H9 (cell line): ENCODE measurements at regions not wholly inside any gene's neighbourhood (a gene's known extent, or its start where the extent isn't known, plus 50 kb on each side); places are given as distances from the start of the nearest gene placed in this dataset.

ENCODE experiments used
- DNase-seq: peaks from one replicate; pipeline ENCODE4 v3.0.0-alpha.2; 2017
- H2AFZ ChIP-seq: one replicate; pipeline ENCODE4 v1.6.1; 2013; ENCODE audit warnings: mild to moderate bottlenecking, low read length, control low read depth, moderate library complexity
- H2AK5ac ChIP-seq: 2 replicates; pipeline ENCODE4 v1.6.1; 2013; ENCODE audit warnings: low read length, control low read depth, mixed read lengths; ENCODE audit not compliant: insufficient read length
- H2BK120ac ChIP-seq: one replicate; pipeline ENCODE4 v1.6.1; 2013; ENCODE audit warnings: low read depth, mild to moderate bottlenecking, low read length, control low read depth, inconsistent platforms; ENCODE audit not compliant: poor library complexity, severe bottlenecking
- H2BK12ac ChIP-seq: 2 replicates; pipeline ENCODE4 v1.6.1; 2013; ENCODE audit warnings: low read length, control low read depth, mixed read lengths, low read depth; ENCODE audit not compliant: insufficient read length
- H2BK15ac ChIP-seq: 2 replicates; pipeline ENCODE4 v1.6.1; 2013; ENCODE audit warnings: low read depth, low read length, control low read depth
- H2BK20ac ChIP-seq: one replicate; pipeline ENCODE4 v1.6.1; 2013; ENCODE audit warnings: low read depth, mild to moderate bottlenecking, low read length, control low read depth, inconsistent platforms; ENCODE audit not compliant: poor library complexity, severe bottlenecking
- H2BK5ac ChIP-seq: 2 replicates; pipeline ENCODE4 v1.6.1; 2013; ENCODE audit warnings: low read length, control low read depth, mixed read lengths; ENCODE audit not compliant: insufficient read length
- H3K14ac ChIP-seq: 2 replicates; pipeline ENCODE4 v1.6.1; 2013; ENCODE audit warnings: low read length, control low read depth; ENCODE audit not compliant: insufficient read depth
- H3K18ac ChIP-seq: 2 replicates; pipeline ENCODE4 v1.6.1; 2013; ENCODE audit warnings: low read depth, mild to moderate bottlenecking, mixed read lengths, low read length, control low read depth; ENCODE audit not compliant: insufficient read length
- H3K23ac ChIP-seq: 2 replicates; pipeline ENCODE4 v1.6.1; 2013; ENCODE audit warnings: low read length, control low read depth, mixed read lengths, low read depth; ENCODE audit not compliant: insufficient read length
- H3K23me2 ChIP-seq: 2 replicates; pipeline ENCODE4 v1.6.1; 2013; ENCODE audit warnings: low read depth, mild to moderate bottlenecking, mixed read lengths, low read length, control low read depth; ENCODE audit not compliant: insufficient read length, poor library complexity, severe bottlenecking
- H3K27ac ChIP-seq: 2 replicates; pipeline ENCODE4 v1.5.1; 2013; ENCODE audit warnings: low read length, control low read depth, mixed read lengths, low read depth; ENCODE audit not compliant: insufficient read length
- H3K27me3 ChIP-seq: 2 replicates; pipeline ENCODE4 v1.6.1; 2013; ENCODE audit warnings: low read length, control low read depth, inconsistent platforms; ENCODE audit not compliant: insufficient read depth
- H3K4ac ChIP-seq: 2 replicates; pipeline ENCODE4 v1.6.1; 2013; ENCODE audit warnings: low read depth, mild to moderate bottlenecking, control low read depth, inconsistent platforms, low read length, moderate library complexity
- H3K4me1 ChIP-seq: 2 replicates; pipeline ENCODE4 v1.6.1; 2013; ENCODE audit warnings: low read length, control low read depth, inconsistent platforms; ENCODE audit not compliant: insufficient read depth
- H3K4me2 ChIP-seq: 2 replicates; pipeline ENCODE4 v1.6.1; 2013; ENCODE audit warnings: low read length, control low read depth, mixed read lengths; ENCODE audit not compliant: insufficient read length, insufficient read depth
- H3K56ac ChIP-seq: 2 replicates; pipeline ENCODE4 v1.6.1; 2013; ENCODE audit warnings: low read depth, mild to moderate bottlenecking, mixed read lengths, low read length, control low read depth; ENCODE audit not compliant: insufficient read length
- H3K79me1 ChIP-seq: 2 replicates; pipeline ENCODE4 v1.6.1; 2013; ENCODE audit warnings: low read depth, mild to moderate bottlenecking, moderate library complexity, low read length, control low read depth, inconsistent platforms; ENCODE audit not compliant: insufficient read depth, poor library complexity, severe bottlenecking
- H3K79me2 ChIP-seq: 2 replicates; pipeline ENCODE4 v1.6.1; 2013; ENCODE audit warnings: low read length, control low read depth, inconsistent platforms; ENCODE audit not compliant: insufficient read depth
- H3K9ac ChIP-seq: 2 replicates; pipeline ENCODE4 v1.6.1; 2013; ENCODE audit warnings: low read length, control low read depth, mixed read lengths; ENCODE audit not compliant: insufficient read length; ENCODE audit errors: extremely low read depth
- H3K9me3 ChIP-seq: one replicate; pipeline ENCODE4 v1.6.1; 2013; ENCODE audit warnings: low read depth, low read length, inconsistent platforms; ENCODE audit not compliant: control insufficient read depth
- H3T11ph ChIP-seq: one replicate; pipeline ENCODE4 v1.6.1; 2013; ENCODE audit warnings: mild to moderate bottlenecking, low read length, control low read depth, inconsistent platforms
- H4K20me1 ChIP-seq: one replicate; pipeline ENCODE4 v1.6.1; 2013; ENCODE audit not compliant: control insufficient read depth, insufficient read length, insufficient read depth
- H4K5ac ChIP-seq: 2 replicates; pipeline ENCODE4 v1.6.1; 2013; ENCODE audit warnings: low read depth, mild to moderate bottlenecking, mixed read lengths, low read length, control low read depth; ENCODE audit not compliant: insufficient read length
- H4K8ac ChIP-seq: replicated peaks from 2 replicates; pipeline ENCODE4 v1.6.1; 2013; ENCODE audit warnings: low read length, control low read depth, mixed read lengths, low read depth; ENCODE audit not compliant: insufficient read length
- H4K91ac ChIP-seq: 2 replicates; pipeline ENCODE4 v1.6.1; 2013; ENCODE audit warnings: low read depth, mild to moderate bottlenecking, moderate library complexity, mixed read lengths, low read length, control low read depth; ENCODE audit not compliant: insufficient read length
- H3K27ac Mint-ChIP-seq, 3 experiments: 2 replicates in 2 of 3; 3 replicates in 1 of 3; pipeline ENCODE4 v1.8.0; 2020 to 2021; ENCODE audit warnings: mixed read lengths in 3 of 3, mild to moderate bottlenecking in 1 of 3, moderate library complexity in 1 of 3
- H3K27me3 Mint-ChIP-seq: 2 replicates; pipeline ENCODE4 v1.8.0; 2021; ENCODE audit warnings: low read depth, mild to moderate bottlenecking, moderate library complexity, mixed read lengths
- H3K36me3 Mint-ChIP-seq, 3 experiments: 2 replicates in 2 of 3; 3 replicates in 1 of 3; pipeline ENCODE4 v1.8.0; 2020 to 2021; ENCODE audit warnings: low read depth in 3 of 3, mixed read lengths in 3 of 3; ENCODE audit not compliant: insufficient read depth in 1 of 3
- H3K4me1 Mint-ChIP-seq, 2 experiments: 2 replicates each; pipeline ENCODE4 v1.8.0; 2020; ENCODE audit warnings: mixed read lengths in 2 of 2
- H3K4me3 Mint-ChIP-seq, 2 experiments: 2 replicates in 1 of 2; 3 replicates in 1 of 2; pipeline ENCODE4 v1.8.0; 2020 to 2021; ENCODE audit warnings: mild to moderate bottlenecking in 2 of 2, mixed read lengths in 2 of 2, moderate library complexity in 1 of 2
- H3K9me3 Mint-ChIP-seq, 2 experiments: 2 replicates in 1 of 2; 3 replicates in 1 of 2; pipeline ENCODE4 v1.8.0; 2020; ENCODE audit warnings: mild to moderate bottlenecking in 2 of 2, mixed read lengths in 2 of 2, moderate library complexity in 1 of 2
- WGBS: extraction: QIAGEN DNeasy Blood & Tissue Kit; methylation state at CpG from one replicate; pipeline ENCODE4 v1.1.7; 2013; ENCODE audit warnings: missing lambda C conversion rate, low lambda C conversion rate, mixed read lengths; ENCODE audit not compliant: insufficient read length; ENCODE audit errors: extremely low coverage; 5-methylcytosine and 5-hydroxymethylcytosine counted together
- TF ChIP-seq, protein P1 (sequence below): fragments of 200-600 bp; sonication (generic); conservative IDR thresholded peaks from 3 replicates; pipeline ENCODE4 v1.8.0; 2021; ENCODE audit warnings: antibody characterized with exemption, mild to moderate bottlenecking

DNA sequence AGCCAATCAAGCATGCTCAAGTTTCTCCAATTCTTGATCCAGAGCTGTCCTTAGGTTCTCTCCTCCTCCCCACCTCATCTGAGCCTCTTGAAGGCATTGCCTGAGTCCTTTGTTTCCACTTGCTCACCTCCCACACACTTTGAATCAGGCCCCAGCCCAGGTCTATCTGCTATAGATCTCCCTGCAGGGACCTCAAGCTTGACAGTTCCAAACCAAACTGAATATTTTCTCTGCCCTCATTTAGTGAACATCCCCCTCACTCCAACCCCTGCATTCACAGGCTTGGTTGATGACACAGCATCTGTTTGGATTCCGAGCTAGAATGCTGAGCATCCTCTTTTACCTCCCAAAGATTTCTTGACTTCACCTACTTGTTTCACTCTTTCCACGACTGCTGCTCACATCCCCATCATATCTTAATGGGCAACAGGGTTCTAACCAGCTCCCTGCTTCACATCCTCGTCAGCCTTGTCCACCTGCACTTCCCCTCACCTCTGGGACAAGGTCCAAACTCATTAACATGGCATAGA, 474.5 kb downstream of the ZSWIM6 start:
- Histone ChIP-seq H2BK5ac (no peak overlapping the region), H2AFZ (no peak overlapping the region), H3K9me3 (no peaks in the 10 kb centered on the region), H3K56ac (no peak overlapping the region), H3K14ac (no peak overlapping the region), H4K5ac (no peak overlapping the region), H2BK120ac (no peak overlapping the region), H3T11ph (no peak overlapping the region), H3K79me1 (no peaks in the 10 kb centered on the region), H3K79me2 (no peaks in the 10 kb centered on the region), H4K91ac (no peak overlapping the region), H3K4me1 (no peaks in the 10 kb centered on the region), H4K8ac (no peak overlapping the region), H3K4me2 (no peak overlapping the region), H3K23ac (no peak overlapping the region), H2BK12ac (no peak overlapping the region), H3K4ac (no peak overlapping the region), H4K20me1 (no peaks in the 10 kb centered on the region), H3K18ac (no peak overlapping the region), H2BK20ac (no peak overlapping the region), H3K27me3 (no peaks in the 10 kb centered on the region), H2BK15ac (no peak overlapping the region), H3K23me2 (no peaks in the 10 kb centered on the region), H2AK5ac (no peak overlapping the region), H3K9ac (no peak overlapping the region), H3K27ac (no peak overlapping the region)
- Mint-ChIP-seq H3K4me3 (no peak overlapping the region), H3K27me3 (0 out of 2 replicates have a peak, but pooled peaks cover 2% of the 10 kb centered on the region), H3K36me3 (no peaks in the 10 kb centered on the region; a peak in 1 of 7 replicates), H3K27ac (no peak overlapping the region), H3K4me1 (no peaks in the 10 kb centered on the region), H3K9me3 (no peaks in the 10 kb centered on the region)
- TF ChIP-seq, protein P1, sequence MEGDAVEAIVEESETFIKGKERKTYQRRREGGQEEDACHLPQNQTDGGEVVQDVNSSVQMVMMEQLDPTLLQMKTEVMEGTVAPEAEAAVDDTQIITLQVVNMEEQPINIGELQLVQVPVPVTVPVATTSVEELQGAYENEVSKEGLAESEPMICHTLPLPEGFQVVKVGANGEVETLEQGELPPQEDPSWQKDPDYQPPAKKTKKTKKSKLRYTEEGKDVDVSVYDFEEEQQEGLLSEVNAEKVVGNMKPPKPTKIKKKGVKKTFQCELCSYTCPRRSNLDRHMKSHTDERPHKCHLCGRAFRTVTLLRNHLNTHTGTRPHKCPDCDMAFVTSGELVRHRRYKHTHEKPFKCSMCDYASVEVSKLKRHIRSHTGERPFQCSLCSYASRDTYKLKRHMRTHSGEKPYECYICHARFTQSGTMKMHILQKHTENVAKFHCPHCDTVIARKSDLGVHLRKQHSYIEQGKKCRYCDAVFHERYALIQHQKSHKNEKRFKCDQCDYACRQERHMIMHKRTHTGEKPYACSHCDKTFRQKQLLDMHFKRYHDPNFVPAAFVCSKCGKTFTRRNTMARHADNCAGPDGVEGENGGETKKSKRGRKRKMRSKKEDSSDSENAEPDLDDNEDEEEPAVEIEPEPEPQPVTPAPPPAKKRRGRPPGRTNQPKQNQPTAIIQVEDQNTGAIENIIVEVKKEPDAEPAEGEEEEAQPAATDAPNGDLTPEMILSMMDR: no peak
- WGBS: no CpG with 5 or more reads among the region's 3 CpGs
- DNase-seq: no peak
